ENCODE measurements at regions not wholly inside any gene's neighbourhood (a gene's known extent, or its start where the extent isn't known, plus 50 kb on each side); places are given as distances from the start of the nearest gene placed in this dataset.

- H3K27ac ChIP-seq (ENCODE audit: extremely low read depth, low read depth, low read length) = no peak overlapping the region
- no peaks in the 10 kb centered on the region for H3K36me3 ChIP-seq (ENCODE audit: control insufficient read depth, insufficient read depth, low read length)
- no peaks in the 10 kb centered on the region for H3K79me2 ChIP-seq (ENCODE audit: control insufficient read depth, insufficient read depth, low read length)
- FAIRE-seq (no peak), DNase-seq (ENCODE audit: extremely low read depth in 1 of 4, low spot score in 3 of 4) (no peak), ATAC-seq (no peak)
- in situ Hi-C loops (cut with MboI) = no loop called here
- no peak for TF ChIP-seq TRIM24 (IDR thresholded peaks at IDR 0.05)
- TF ChIP-seq HDAC1 (IDR thresholded peaks at IDR 0.05) = no peak
- no peak for TF ChIP-seq ETS2 (tag; IDR thresholded peaks at IDR 0.05; ENCODE audit: borderline replicate concordance, poor library complexity, severe bottlenecking)
- TF ChIP-seq HINFP (tag; conservative IDR thresholded peaks at IDR 0.05; ENCODE audit: low read depth) = no peak
- H3K9ac ChIP-seq (ENCODE audit: insufficient read depth in 1 of 2, low read depth in 2 of 2, low read length in 2 of 2) = no peak overlapping the region
- H3K4me2 ChIP-seq (ENCODE audit: insufficient read depth, low read length) = no peak overlapping the region
- H2AFZ ChIP-seq (ENCODE audit: low read depth, low read length) = no peak overlapping the region
- 0% methylated on average over 1 of the region's 1 CpG for WGBS (ENCODE audit: insufficient coverage, low coverage, missing lambda C conversion rate)
- no TSS peak for BruUV-seq (replicated peaks)
- ChIA-PET CTCF (ENCODE audit: low intra/inter-chr PET ratio) (no interaction called here), POLR2A (no interaction called here)
- no peaks in the 10 kb centered on the region; the same call in 1 of the 2 replicates for H3K9me3 ChIP-seq (replicated peaks; ENCODE audit: control insufficient read depth, insufficient read depth, low read depth, low read length)
- H3K9me1 ChIP-seq (ENCODE audit: control insufficient read depth, insufficient read depth, low read length) = no peaks in the 10 kb centered on the region
- H3K4me3 ChIP-seq = no peak overlapping the region
- no peaks in the 10 kb centered on the region for H3K27me3 ChIP-seq (ENCODE audit: control insufficient read depth in 2 of 2, insufficient read depth in 2 of 2, low read length in 2 of 2)
- intact Hi-C loops (cut with micrococcal nuclease) = no loop called here
- H4K20me1 ChIP-seq (replicated peaks; ENCODE audit: control insufficient read depth, insufficient read depth, low read length) = no peaks in the 10 kb centered on the region
- H3K4me1 ChIP-seq (replicated peaks in 1 of 2; ENCODE audit: control insufficient read depth in 2 of 2, insufficient read depth in 2 of 2, low read length in 2 of 2) = no peaks in the 10 kb centered on the region
Observed at GRCh38 chr3:96202181-96202580, 612.2 kb upstream of the EPHA6 start.

- no peaks in the 10 kb centered on the region for H3K9me3 ChIP-seq (replicated peaks; ENCODE audit: control insufficient read depth, insufficient read depth, low read depth, low read length)
- no peak overlapping the region for H3K27ac ChIP-seq (ENCODE audit: extremely low read depth, low read depth, low read length)
- no peaks in the 10 kb centered on the region for H3K4me1 ChIP-seq (replicated peaks in 1 of 2; ENCODE audit: control insufficient read depth in 2 of 2, insufficient read depth in 2 of 2, low read length in 2 of 2)
- no peak overlapping the region for H2AFZ ChIP-seq (ENCODE audit: low read depth, low read length)
- H3K36me3 ChIP-seq (ENCODE audit: control insufficient read depth, insufficient read depth, low read length) = no peaks in the 10 kb centered on the region
- H3K4me3 ChIP-seq = no peak overlapping the region
- in situ Hi-C loops (cut with MboI) (no loop called here), intact Hi-C loops (cut with micrococcal nuclease) (no loop called here)
- no peaks in the 10 kb centered on the region for H3K27me3 ChIP-seq (ENCODE audit: control insufficient read depth in 2 of 2, insufficient read depth in 2 of 2, low read length in 2 of 2)
- no peak overlapping the region for H3K4me2 ChIP-seq (ENCODE audit: insufficient read depth, low read length)
- DNase-seq (ENCODE audit: extremely low read depth in 1 of 4, low spot score in 3 of 4) = no peak
- no TSS peak for BruUV-seq (replicated peaks)
- WGBS (ENCODE audit: insufficient coverage, low coverage, missing lambda C conversion rate) = 0% methylated on average over 1 of the region's 1 CpG
- no peak for FAIRE-seq
- CTCF ChIA-PET (ENCODE audit: low intra/inter-chr PET ratio) = no interaction called here
- no peaks in the 10 kb centered on the region for H3K79me2 ChIP-seq (ENCODE audit: control insufficient read depth, insufficient read depth, low read length)
- H4K20me1 ChIP-seq (replicated peaks; ENCODE audit: control insufficient read depth, insufficient read depth, low read length) = no peaks in the 10 kb centered on the region
- POLR2A ChIA-PET = no interaction called here
- no peak for ATAC-seq
- H3K9me1 ChIP-seq (ENCODE audit: control insufficient read depth, insufficient read depth, low read length) = no peaks in the 10 kb centered on the region
- H3K9ac ChIP-seq (ENCODE audit: insufficient read depth in 1 of 2, low read depth in 2 of 2, low read length in 2 of 2) = no peak overlapping the region
- TF ChIP-seq FOSL1 (tag; conservative IDR thresholded peaks at IDR 0.05) (no peak), MLX (CRISPR knock-in tag; conservative IDR thresholded peaks at IDR 0.05) (no peak), CBX2 (IDR thresholded peaks at IDR 0.05; ENCODE audit: insufficient read depth, low read length, poor library complexity, severe bottlenecking) (no peak), JUND (IDR thresholded peaks at IDR 0.05; ENCODE audit: borderline replicate concordance, low read depth, low read length) (no peak), JUND (tag; IDR thresholded peaks at IDR 0.05; ENCODE audit: borderline replicate concordance, low read depth, low read length) (no peak), E2F3 (CRISPR knock-in tag; IDR thresholded peaks at IDR 0.05) (no peak), CEBPG (CRISPR knock-in tag; IDR thresholded peaks at IDR 0.05) (no peak), CEBPG (tag; conservative IDR thresholded peaks at IDR 0.05 in 1 of 2, IDR thresholded peaks at IDR 0.05 in 1 of 2) (no peak), CBFA2T3 (IDR thresholded peaks at IDR 0.05) (no peak), ZNF280A (IDR thresholded peaks at IDR 0.05; ENCODE audit: low read depth, partially characterized antibody) (no peak)
Observed at GRCh38 chr3:96209699-96210098, 604.7 kb upstream of the EPHA6 start.

Measured in K562 (cell line).